ENCODE measurements at regions not wholly inside any gene's neighbourhood (a gene's known extent, or its start where the extent isn't known, plus 50 kb on each side); places are given as distances from the start of the nearest gene placed in this dataset.

GRCh38 chr3:153615863-153616262 is 453.8 kb downstream of the RAP2B start:
- peaks cover 3% of the 10 kb centered on the region; the same call in 1 of the 2 replicates for H3K36me3 ChIP-seq (ENCODE audit: control insufficient read depth, low read length)
- no peaks in the 10 kb centered on the region for H3K79me2 ChIP-seq (ENCODE audit: control insufficient read depth, low read length)
- H3K4me2 ChIP-seq (ENCODE audit: low read length) = no peak overlapping the region
- TF ChIP-seq EZH2phosphoT487 (IDR thresholded peaks at IDR 0.05; ENCODE audit: borderline replicate concordance, low read length) (no peak), CTCF (IDR thresholded peaks at IDR 0.05; ENCODE audit: low read depth, low read length, poor library complexity, severe bottlenecking) (no peak)
- H3K9me2 ChIP-seq (replicated peaks; ENCODE audit: control insufficient read depth, low read length) = no peaks in the 10 kb centered on the region
- H3K27ac ChIP-seq (ENCODE audit: low read depth, low read length) = no peak overlapping the region
- H3K4me3 ChIP-seq (ENCODE audit: low read length) = no peak overlapping the region
- H3K27me3 ChIP-seq (ENCODE audit: control insufficient read depth, low read length) = no peaks in the 10 kb centered on the region
- peaks cover 10% of the 10 kb centered on the region for H3K4me1 ChIP-seq (ENCODE audit: control insufficient read depth, low read length)
- no peaks in the 10 kb centered on the region for H4K20me1 ChIP-seq (ENCODE audit: control insufficient read depth, insufficient read depth, low read depth, low read length)
- no peaks in the 10 kb centered on the region for H3F3A ChIP-seq (ENCODE audit: control insufficient read depth, insufficient read depth)
- peaks cover 4% of the 10 kb centered on the region; the same call in 1 of the 2 replicates for H3K9me3 ChIP-seq (ENCODE audit: control insufficient read depth, insufficient read depth, low read length)

GRCh38 chr3:153617463-153617862 is 455.4 kb downstream of the RAP2B start:
- Histone ChIP-seq H3K9me3 (ENCODE audit: control insufficient read depth, insufficient read depth, low read length) (peaks cover 7% of the 10 kb centered on the region; the same call in 1 of the 2 replicates), H3K27ac (ENCODE audit: low read depth, low read length) (no peak overlapping the region), H3K36me3 (ENCODE audit: control insufficient read depth, low read length) (peaks cover 4% of the 10 kb centered on the region; the same call in 1 of the 2 replicates), H3K4me1 (ENCODE audit: control insufficient read depth, low read length) (peaks cover 23% of the 10 kb centered on the region), H3K27me3 (ENCODE audit: control insufficient read depth, low read length) (no peaks in the 10 kb centered on the region), H3K4me2 (ENCODE audit: low read length) (no peak overlapping the region), H4K20me1 (ENCODE audit: control insufficient read depth, insufficient read depth, low read depth, low read length) (no peaks in the 10 kb centered on the region), H3K9me2 (replicated peaks; ENCODE audit: control insufficient read depth, low read length) (no peaks in the 10 kb centered on the region), H3K4me3 (ENCODE audit: low read length) (no peak overlapping the region), H3K79me2 (ENCODE audit: control insufficient read depth, low read length) (no peaks in the 10 kb centered on the region), H3F3A (ENCODE audit: control insufficient read depth, insufficient read depth) (peaks cover 4% of the 10 kb centered on the region)
- TF ChIP-seq EZH2phosphoT487 (IDR thresholded peaks at IDR 0.05; ENCODE audit: borderline replicate concordance, low read length) (no peak), CTCF (IDR thresholded peaks at IDR 0.05; ENCODE audit: low read depth, low read length, poor library complexity, severe bottlenecking) (no peak)

- Histone ChIP-seq H3K9me3 (ENCODE audit: control insufficient read depth, insufficient read depth, low read length) (peaks cover 7% of the 10 kb centered on the region; the same call in 1 of the 2 replicates), H3K27me3 (ENCODE audit: control insufficient read depth, low read length) (no peaks in the 10 kb centered on the region), H3K4me3 (ENCODE audit: low read length) (no peak overlapping the region), H3K79me2 (ENCODE audit: control insufficient read depth, low read length) (no peaks in the 10 kb centered on the region), H3F3A (ENCODE audit: control insufficient read depth, insufficient read depth) (peaks cover 10% of the 10 kb centered on the region), H3K4me2 (ENCODE audit: low read length) (no peak overlapping the region), H3K36me3 (ENCODE audit: control insufficient read depth, low read length) (peaks cover 4% of the 10 kb centered on the region; the same call in 1 of the 2 replicates), H3K4me1 (ENCODE audit: control insufficient read depth, low read length) (peaks cover 30% of the 10 kb centered on the region), H3K27ac (ENCODE audit: low read depth, low read length) (no peak overlapping the region), H4K20me1 (ENCODE audit: control insufficient read depth, insufficient read depth, low read depth, low read length) (no peaks in the 10 kb centered on the region), H3K9me2 (replicated peaks; ENCODE audit: control insufficient read depth, low read length) (no peaks in the 10 kb centered on the region)
- TF ChIP-seq EZH2phosphoT487 (IDR thresholded peaks at IDR 0.05; ENCODE audit: borderline replicate concordance, low read length) = no peak
- TF ChIP-seq CTCF (IDR thresholded peaks at IDR 0.05; ENCODE audit: low read depth, low read length, poor library complexity, severe bottlenecking) = no peak
These were observed 456.1 kb downstream of the RAP2B start for GRCh38 chr3:153618176-153618575.
